ENCODE measurements at regions not wholly inside any gene's neighbourhood (a gene's known extent, or its start where the extent isn't known, plus 50 kb on each side); places are given as distances from the start of the nearest gene placed in this dataset.

GRCh38 chr6:134866563-134866962 lies 83.3 kb downstream of the ALDH8A1 start:
- no peak for DNase-seq

GRCh38 chr6:134864558-134864957 lies 85.3 kb downstream of the ALDH8A1 start:
- no peak for DNase-seq

- no peak for DNase-seq
Measured at GRCh38 chr6:134863763-134864510, 86.0 kb downstream of the ALDH8A1 start.

- no peak for DNase-seq
Measured at GRCh38 chr6:134854366-134854765, 95.5 kb downstream of the ALDH8A1 start.

- no peak for DNase-seq
Measured at GRCh38 chr6:134853111-134854055, 96.5 kb downstream of the ALDH8A1 start.

GRCh38 chr6:134851548-134851947 lies 98.4 kb downstream of the ALDH8A1 start:
- no peak for DNase-seq

GRCh38 chr6:134850721-134851305 lies 99.1 kb downstream of the ALDH8A1 start:
- DNase-seq = no peak

- DNase-seq = no peak
Measured at GRCh38 chr6:134849920-134850447, 99.9 kb downstream of the ALDH8A1 start.

- no peak for DNase-seq
Measured at GRCh38 chr6:134848076-134848475, 101.8 kb downstream of the ALDH8A1 start.

GRCh38 chr6:134846865-134847264 lies 103.0 kb downstream of the ALDH8A1 start:
- no peak for DNase-seq

GRCh38 chr6:134846031-134846430 lies 103.9 kb downstream of the ALDH8A1 start:
- no peak for DNase-seq

- no peak for DNase-seq
Measured at GRCh38 chr6:134844120-134844519, 105.8 kb downstream of the ALDH8A1 start.

GRCh38 chr6:134840086-134840867 lies 109.6 kb downstream of the ALDH8A1 start:
- no peak for DNase-seq

GRCh38 chr6:134835993-134836392 lies 113.9 kb downstream of the ALDH8A1 start:
- DNase-seq = no peak

GRCh38 chr6:134830940-134831339 lies 119.0 kb downstream of the ALDH8A1 start:
- DNase-seq = no peak

- DNase-seq = no peak
Measured at GRCh38 chr6:134830194-134830593, 119.7 kb downstream of the ALDH8A1 start.

GRCh38 chr6:134828641-134829040 lies 121.3 kb downstream of the ALDH8A1 start:
- no peak for DNase-seq

GRCh38 chr6:134826889-134827737 lies 122.8 kb downstream of the ALDH8A1 start:
- no peak for DNase-seq

GRCh38 chr6:134823710-134824034 lies 126.2 kb downstream of the ALDH8A1 start:
- DNase-seq = no peak

GRCh38 chr6:134822920-134823709 lies 126.8 kb downstream of the ALDH8A1 start:
- peak; percentile 74 for DNase-seq
